GM18502 (cell line): ENCODE measurements at regions not wholly inside any gene's neighbourhood (a gene's known extent, or its start where the extent isn't known, plus 50 kb on each side); places are given as distances from the start of the nearest gene placed in this dataset.

Source experiments
- ATAC-seq: cut with Tn5 transposase; IDR thresholded peaks from one replicate; pipeline ENCODE4 v1.9.1; 2021; ENCODE audit warnings: mild to moderate bottlenecking; ENCODE audit not compliant: unreplicated experiment, poor library complexity

- no peak for ATAC-seq
Observed at GRCh38 chr13:22039961-22040360, 369.1 kb downstream of the FGF9 start.

GRCh38 chr13:22040810-22041364 lies 370.0 kb downstream of the FGF9 start:
- no peak for ATAC-seq

GRCh38 chr13:22041741-22042140 lies 370.9 kb downstream of the FGF9 start:
- ATAC-seq = no peak

DNA sequence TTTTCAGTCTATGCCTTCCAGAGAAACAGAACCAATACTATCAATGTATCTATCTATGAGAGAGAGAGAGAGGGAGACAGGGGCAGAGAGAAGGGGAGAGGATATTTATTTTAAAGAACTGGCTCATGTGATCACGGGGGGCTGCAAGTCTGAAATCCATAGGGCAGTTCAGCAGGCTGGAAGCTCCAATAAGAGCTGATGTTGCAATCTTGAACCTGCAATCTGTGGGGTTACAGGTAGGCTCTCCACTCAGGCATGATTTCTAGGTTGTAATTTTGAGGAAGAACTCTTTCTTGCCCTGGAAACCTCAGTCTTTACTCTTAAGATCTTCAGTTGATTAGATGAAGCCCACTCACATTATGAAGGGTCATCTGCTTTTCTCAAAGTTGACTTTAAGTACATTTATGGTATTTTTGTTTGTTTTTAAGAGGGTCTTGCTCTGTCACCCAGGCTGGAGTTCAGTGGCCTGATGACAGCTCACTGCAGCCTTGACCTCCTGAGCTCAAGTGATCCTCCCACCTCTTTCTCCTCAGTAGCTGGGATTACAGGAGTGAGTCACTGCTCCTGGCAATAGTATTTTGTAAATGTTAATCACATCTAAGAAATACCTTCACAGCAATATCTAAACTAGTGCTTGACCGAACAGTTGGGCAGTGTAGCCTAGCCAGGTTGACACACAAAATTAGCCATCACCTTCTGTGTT lies 376.4 kb downstream of the FGF9 start:
- ATAC-seq = no peak

DNA sequence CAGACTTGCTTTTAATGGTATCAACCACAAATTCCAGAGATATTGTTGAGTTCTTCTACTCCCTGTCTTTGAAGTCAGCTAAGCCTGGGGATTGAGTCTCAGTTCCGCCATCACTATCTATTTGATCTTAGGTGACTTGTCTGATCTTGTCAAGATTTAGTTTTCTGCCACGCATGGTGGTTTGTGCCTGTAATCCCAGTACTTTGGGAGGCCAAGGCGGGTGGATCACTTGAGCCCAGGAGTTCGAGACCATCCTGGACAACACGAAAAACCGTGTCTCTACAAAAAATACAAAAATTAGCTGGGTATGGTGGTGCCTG lies 376.9 kb downstream of the FGF9 start:
- ATAC-seq = no peak

DNA sequence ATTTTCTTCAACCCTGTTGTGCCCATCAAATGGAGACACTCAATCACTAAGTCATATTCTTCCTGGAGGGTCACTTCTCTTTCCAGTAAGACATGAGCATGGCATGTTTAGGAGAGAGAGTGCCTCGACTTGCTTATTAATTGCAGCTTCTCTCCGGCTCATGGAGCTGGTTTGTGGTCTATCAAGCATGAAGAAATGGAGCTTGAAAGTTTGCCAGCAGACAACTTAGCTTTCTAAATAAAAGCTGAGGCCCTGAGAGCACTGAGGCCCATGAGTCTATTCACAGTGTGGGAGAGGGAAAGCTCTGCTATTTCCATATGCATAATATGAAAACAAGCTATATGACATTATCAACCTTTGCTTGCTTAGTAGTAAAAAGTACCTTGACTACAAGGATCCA lies 378.5 kb downstream of the FGF9 start:
- ATAC-seq = no peak

GRCh38 chr13:22050951-22051563 lies 380.2 kb downstream of the FGF9 start:
- no peak for ATAC-seq

GRCh38 chr13:22053053-22053452 lies 382.2 kb downstream of the FGF9 start:
- no peak for ATAC-seq

GRCh38 chr13:22055259-22055658 lies 384.4 kb downstream of the FGF9 start:
- ATAC-seq = no peak

DNA sequence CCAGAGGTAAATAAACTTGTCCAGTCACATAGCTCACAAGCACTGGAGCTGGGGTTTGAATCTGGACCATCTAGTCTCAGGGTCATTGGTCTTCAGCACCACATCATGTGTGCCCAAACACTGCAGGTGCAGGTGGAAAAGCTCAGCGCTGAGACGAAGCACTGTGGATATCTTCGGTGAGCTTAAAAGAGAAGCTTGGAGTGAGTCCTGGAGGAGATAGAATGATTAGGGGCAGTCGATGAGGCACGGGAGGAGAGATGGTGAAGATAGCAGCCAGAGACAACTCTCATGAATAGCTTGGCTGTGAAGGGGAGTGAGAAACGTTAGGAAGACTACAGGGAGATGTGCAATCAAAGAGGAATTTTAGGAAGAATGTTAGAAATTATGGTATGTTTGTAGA lies 389.3 kb downstream of the FGF9 start:
- ATAC-seq = no peak

DNA sequence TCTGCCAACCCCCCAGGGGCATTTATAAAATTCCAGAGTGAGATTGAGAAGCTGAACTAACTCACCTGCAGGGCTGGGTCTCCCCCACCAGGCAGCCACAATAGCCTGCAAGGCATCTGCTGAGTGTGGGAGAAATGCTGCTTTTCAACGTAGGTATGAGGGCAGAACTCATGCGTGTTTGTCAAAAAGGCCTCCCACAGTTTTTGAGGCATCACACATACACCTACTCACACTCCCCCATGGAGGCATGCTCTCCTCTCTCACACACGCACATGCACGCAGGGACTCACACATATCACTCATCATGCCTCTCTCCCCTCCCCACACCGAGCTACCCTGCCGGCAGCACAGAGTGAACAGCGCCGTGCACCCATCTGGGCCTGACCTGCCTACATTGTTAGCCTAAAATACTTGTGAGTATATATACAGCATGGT lies 390.5 kb downstream of the FGF9 start:
- peak; percentile 74 for ATAC-seq

DNA sequence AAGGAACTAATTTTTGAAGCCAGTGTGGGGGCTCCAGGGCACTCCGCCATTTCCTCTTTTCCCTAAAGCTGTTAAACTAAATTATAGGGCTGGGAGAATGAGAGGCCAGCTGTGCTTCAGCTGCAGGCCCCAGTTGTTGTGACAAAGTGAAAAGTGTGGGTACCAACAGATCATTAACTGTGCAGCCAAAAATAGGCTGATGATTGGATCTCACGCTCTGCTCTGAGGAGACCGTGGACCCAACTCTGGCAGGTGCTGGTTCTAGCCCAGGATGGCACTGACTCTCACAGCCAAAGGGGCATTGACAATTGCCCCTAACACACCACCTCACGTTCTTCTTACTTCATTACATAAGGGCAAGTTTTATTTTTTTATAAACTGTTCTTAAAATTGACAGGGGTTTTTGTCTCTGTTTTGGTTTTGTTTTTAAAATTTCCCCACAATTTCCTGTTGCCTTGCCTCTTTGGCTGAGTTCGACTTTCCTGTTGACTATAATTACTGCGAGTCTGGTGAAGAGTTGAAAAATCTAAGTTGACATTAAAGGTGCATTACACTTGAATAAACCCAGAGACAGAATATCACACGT lies 391.0 kb downstream of the FGF9 start:
- peak; percentile 82 for ATAC-seq

- ATAC-seq = no peak
Observed at GRCh38 chr13:22062478-22063205, 391.8 kb downstream of the FGF9 start.

DNA sequence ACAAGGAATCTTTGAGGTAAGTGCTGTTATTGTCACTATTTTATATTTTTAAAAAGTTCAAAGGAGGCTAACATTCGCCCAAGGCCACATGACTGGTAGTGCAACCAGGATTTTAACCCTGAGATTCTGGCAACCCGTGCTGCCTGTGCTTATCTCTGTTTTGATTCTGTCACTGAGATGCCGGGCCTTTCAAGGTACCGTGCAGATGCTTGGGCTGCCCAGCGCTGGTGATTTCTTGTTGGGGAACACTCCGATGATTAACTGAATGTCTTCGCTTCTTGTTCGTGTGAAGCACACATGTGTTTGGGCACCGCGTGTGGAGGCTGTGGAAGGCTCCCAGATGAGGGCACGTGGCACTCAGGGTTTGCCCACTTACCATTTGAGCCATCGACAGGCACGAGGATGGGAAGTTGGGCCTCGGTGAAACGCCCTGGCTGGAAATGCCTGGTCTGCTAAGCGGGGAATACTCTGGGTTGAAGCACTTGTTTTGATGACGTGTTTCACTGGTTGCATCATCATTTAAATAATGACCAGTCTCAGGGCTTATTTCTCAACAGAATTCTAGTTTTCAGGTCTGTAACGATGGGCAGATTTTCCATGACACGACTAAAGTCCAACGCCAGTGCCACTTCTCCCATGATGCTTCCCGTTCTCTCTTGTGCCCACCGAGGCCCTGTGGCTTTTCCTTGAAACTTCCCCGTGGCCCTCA lies 392.7 kb downstream of the FGF9 start:
- ATAC-seq = no peak

- no peak for ATAC-seq
Observed at GRCh38 chr13:22064854-22065620, 394.2 kb downstream of the FGF9 start.

GRCh38 chr13:22073718-22074117 lies 402.8 kb downstream of the FGF9 start:
- peak; percentile 82 for ATAC-seq

- no peak for ATAC-seq
Observed at GRCh38 chr13:22074403-22074802, 403.5 kb downstream of the FGF9 start.

DNA sequence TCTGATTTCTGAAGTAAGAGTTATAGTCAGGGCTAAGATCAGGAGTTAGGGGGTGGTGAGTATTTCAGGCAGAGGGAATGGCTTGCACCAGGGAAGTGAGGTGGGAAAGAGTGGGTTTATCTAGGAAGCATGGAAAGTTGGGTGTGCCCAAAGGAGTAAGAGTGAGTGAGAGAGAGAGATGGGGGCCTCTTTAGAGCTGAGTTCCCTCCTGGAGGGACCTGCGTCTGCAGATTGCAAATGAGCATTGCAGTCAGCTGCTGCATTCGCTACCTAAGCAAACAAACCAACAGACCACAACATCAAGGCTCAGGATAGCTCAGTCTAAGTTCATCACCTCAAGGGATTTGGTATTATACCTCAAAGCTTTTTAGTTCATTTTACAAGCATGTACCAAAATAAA lies 405.8 kb downstream of the FGF9 start:
- no peak for ATAC-seq

GRCh38 chr13:22077205-22077683 lies 406.4 kb downstream of the FGF9 start:
- no peak for ATAC-seq

GRCh38 chr13:22077764-22078163 lies 406.9 kb downstream of the FGF9 start:
- no peak for ATAC-seq
